GM12892 (cell line): ENCODE measurements at regions not wholly inside any gene's neighbourhood (a gene's known extent, or its start where the extent isn't known, plus 50 kb on each side); places are given as distances from the start of the nearest gene placed in this dataset.

ENCODE experiments used
- POLR2A ChIP-seq: IDR thresholded peaks from 2 replicates; pipeline ENCODE4 v1.6.1; 2011; ENCODE audit warnings: low read depth, low read length, control low read depth
- POLR2AphosphoS5 ChIP-seq: IDR thresholded peaks from 2 replicates; pipeline ENCODE4 v1.6.1; 2011; ENCODE audit warnings: low read depth, low read length, control low read depth
- TAF1 ChIP-seq: IDR thresholded peaks from 2 replicates; pipeline ENCODE4 v1.6.1; 2011; ENCODE audit warnings: low read depth, mild to moderate bottlenecking, control low read depth, low read length, borderline replicate concordance

- TF ChIP-seq TAF1: no peak
- TF ChIP-seq POLR2A: no peak
- TF ChIP-seq POLR2AphosphoS5: no peak
These were observed 64.3 kb upstream of the ID4 start for GRCh38 chr6:19772891-19773290.
